GM13977 (cell line): ENCODE measurements at regions not wholly inside any gene's neighbourhood (a gene's known extent, or its start where the extent isn't known, plus 50 kb on each side); places are given as distances from the start of the nearest gene placed in this dataset.

ENCODE experiments used
- DNase-seq: peaks from one replicate; pipeline ENCODE4 v3.0.0; 2012; ENCODE audit warnings: low spot score
- in situ Hi-C: fragments of 300-500 bp; cut with MboI; formaldehyde crosslinking; loops from one replicate; pipeline ENCODE4 v1.12.0; 2022; ENCODE audit warnings: low sequenced_read_pairs, low pct_unique_long_range_greater_than_20kb, mixed read lengths, inconsistent platforms; ENCODE audit not compliant: unreplicated experiment
- TF ChIP-seq, protein P1 (sequence below): IDR thresholded peaks from 2 replicates; pipeline ENCODE4 v1.5.1; 2012; ENCODE audit warnings: mild to moderate bottlenecking, control low read depth; ENCODE audit not compliant: insufficient read depth; ENCODE audit errors: extremely low read depth, missing control alignments

GRCh38 chr13:50757008-50757407 lies 86.5 kb downstream of the DLEU7 start:
- DNase-seq: no peak
- in situ Hi-C loops: no loop called here
- TF ChIP-seq, protein P1, sequence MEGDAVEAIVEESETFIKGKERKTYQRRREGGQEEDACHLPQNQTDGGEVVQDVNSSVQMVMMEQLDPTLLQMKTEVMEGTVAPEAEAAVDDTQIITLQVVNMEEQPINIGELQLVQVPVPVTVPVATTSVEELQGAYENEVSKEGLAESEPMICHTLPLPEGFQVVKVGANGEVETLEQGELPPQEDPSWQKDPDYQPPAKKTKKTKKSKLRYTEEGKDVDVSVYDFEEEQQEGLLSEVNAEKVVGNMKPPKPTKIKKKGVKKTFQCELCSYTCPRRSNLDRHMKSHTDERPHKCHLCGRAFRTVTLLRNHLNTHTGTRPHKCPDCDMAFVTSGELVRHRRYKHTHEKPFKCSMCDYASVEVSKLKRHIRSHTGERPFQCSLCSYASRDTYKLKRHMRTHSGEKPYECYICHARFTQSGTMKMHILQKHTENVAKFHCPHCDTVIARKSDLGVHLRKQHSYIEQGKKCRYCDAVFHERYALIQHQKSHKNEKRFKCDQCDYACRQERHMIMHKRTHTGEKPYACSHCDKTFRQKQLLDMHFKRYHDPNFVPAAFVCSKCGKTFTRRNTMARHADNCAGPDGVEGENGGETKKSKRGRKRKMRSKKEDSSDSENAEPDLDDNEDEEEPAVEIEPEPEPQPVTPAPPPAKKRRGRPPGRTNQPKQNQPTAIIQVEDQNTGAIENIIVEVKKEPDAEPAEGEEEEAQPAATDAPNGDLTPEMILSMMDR: no peak

DNA sequence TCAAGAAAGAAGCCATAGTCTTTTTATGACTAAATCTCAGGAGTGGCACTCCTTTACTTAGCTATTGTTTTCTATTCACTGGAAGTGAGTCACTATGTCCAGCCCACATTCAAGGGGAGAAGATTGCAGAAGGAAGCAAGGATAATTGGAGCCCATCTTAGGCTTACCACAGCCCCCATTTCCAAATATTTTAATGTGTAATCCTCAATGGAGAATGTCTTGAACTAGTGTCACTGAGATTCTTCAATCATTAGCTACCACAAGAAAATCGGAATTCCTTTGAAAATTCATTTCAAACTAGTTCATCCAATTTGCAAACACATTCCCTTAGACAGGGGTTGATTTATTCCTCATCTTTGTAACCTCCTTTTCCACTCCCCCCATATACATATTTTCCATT lies 84.7 kb downstream of the DLEU7 start:
- no peak for DNase-seq
- in situ Hi-C loops: no loop called here
- TF ChIP-seq, protein P1: no peak

DNA sequence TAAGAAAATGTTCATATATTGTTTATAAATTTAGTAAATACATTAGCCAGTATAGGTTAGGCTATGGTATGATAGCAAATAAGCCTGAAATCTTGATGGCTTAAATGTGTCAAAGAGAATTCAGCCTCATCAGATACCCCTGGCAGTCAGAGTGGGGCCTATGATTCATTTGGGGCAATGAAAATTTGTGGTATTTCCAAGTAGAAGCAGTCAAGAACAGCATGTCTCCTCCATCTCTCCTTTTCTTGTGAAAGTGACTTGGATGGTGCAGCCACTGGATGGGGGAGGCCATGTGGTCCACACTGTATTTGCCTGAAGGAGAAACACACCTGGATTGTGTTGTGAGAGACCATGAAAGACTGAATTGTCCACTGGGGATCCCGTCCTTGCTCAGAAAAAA lies 82.7 kb downstream of the DLEU7 start:
- DNase-seq: no peak
- TF ChIP-seq, protein P1: no peak
- in situ Hi-C loops: no loop called here

DNA sequence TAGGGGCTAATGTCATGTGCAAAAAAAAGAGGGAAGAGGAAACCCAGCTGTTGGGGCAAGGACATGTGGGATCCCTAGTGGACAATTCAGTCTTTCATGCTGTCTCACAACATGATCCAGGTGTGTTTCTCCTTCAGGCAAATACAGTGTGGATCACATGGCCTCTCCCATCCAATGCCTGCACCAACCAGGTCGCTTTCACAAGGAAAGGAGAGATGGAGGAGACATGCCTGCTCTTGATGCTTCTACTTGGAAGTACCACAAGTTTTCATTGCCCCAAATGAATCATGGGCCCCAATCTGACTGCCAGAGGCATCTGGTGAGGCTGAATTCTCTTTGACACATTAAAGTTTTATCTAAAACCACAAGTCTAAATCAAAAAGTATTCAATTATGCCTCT lies 82.1 kb downstream of the DLEU7 start:
- TF ChIP-seq, protein P1: no peak
- in situ Hi-C loops: no loop called here
- no peak for DNase-seq

DNA sequence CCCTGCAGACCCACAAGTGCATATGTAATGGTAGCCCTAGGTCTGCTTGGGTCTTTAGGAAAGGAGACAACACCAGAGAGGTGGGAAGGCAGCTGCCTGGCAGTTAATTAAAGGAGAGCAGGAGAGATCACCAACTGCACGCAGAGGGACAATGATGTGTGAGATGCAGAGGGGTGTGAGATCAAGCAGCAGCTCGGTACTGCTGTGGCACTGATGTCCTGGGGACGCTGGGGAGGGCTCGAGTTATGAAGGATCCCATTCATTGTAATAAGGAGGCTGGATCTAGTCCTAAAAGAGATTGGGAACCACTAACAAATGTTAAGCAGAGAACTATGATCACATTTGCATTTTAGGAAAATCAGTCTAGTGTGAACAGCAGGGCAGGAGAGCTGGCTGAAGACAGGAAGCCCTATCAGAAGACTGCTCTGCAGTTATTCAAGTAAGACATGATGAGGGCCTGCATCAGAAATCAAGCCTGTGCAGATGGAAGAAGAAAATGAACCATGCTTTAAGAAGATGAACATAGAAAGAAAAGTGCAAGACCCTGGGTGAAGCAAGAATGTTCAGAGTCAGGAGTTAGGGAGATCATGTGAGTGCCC lies 80.4 kb downstream of the DLEU7 start:
- in situ Hi-C loops: no loop called here
- no peak for DNase-seq

GRCh38 chr13:50766013-50766412 lies 77.5 kb downstream of the DLEU7 start:
- in situ Hi-C loops: no loop called here
- DNase-seq: no peak
- TF ChIP-seq, protein P1: no peak

More for the DNA sequence above, 80.4 kb downstream of the DLEU7 start:
- TF ChIP-seq, protein P1: no peak
